Activated T-helper 1 cell treated with anti-CD3 and anti-CD28 coated beads, Interleukin-2, amount 50 U/mL, for 16 hours (primary cell): ENCODE measurements at regions not wholly inside any gene's neighbourhood (a gene's known extent, or its start where the extent isn't known, plus 50 kb on each side); places are given as distances from the start of the nearest gene placed in this dataset.
"Not testable (repeated sequence)": the region's sequence is repeated elsewhere in the genome, so short reads cannot be mapped to it uniquely, and the experiment has no call there.

Experiments
- DNase-seq, 2 donors: peaks; one replicate each; pipeline ENCODE4 v3.0.0-alpha.2; 2020; ENCODE audit warnings: low read depth in 1 of 2, low spot score in 1 of 2

DNA sequence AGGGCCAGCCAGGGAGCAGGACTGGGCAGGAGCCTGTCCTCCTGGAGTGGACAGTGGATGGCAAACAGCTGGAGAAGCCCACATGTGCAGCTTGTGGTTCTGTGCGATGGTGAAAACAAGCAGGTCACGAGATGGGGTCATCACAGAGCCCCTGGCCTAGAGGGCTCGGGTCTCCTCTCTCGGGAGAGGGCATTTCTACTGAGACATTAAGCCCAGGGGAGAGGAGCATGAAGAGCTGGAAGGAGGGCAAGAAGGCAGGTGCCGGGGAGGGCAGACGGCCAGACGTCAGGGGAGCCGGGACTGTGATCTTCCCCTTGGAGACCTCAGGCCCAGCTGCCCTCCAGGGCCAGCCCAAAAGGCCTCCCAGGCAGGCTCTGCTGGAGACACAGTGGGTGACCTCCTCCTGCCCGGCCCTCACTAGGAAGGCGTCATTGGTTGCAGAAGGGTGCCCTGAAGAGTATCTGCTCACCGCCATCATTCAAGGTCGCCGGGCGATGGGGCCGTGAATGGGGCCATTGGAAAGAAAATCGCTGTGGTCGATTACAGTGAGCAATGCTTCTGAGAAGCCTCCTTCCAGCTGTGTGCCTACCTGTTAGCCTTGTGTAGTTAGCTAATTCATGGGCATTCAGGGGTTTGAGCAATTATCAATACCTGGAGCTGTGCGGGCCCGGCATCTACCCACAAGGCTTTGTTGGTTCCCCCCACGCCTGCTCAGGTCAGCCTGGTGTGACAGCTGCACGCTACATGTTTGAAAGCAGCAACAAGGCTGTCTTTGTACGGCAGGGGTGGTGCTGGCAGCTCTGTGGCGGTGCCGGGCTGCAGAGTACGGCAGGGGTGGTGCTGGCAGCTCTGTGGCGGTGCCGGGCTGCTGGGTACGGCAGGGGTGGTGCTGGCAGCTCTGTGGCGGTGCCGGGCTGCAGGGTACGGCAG is 72.3 kb upstream of the ACTRT2 start:
- no peak for DNase-seq

DNA sequence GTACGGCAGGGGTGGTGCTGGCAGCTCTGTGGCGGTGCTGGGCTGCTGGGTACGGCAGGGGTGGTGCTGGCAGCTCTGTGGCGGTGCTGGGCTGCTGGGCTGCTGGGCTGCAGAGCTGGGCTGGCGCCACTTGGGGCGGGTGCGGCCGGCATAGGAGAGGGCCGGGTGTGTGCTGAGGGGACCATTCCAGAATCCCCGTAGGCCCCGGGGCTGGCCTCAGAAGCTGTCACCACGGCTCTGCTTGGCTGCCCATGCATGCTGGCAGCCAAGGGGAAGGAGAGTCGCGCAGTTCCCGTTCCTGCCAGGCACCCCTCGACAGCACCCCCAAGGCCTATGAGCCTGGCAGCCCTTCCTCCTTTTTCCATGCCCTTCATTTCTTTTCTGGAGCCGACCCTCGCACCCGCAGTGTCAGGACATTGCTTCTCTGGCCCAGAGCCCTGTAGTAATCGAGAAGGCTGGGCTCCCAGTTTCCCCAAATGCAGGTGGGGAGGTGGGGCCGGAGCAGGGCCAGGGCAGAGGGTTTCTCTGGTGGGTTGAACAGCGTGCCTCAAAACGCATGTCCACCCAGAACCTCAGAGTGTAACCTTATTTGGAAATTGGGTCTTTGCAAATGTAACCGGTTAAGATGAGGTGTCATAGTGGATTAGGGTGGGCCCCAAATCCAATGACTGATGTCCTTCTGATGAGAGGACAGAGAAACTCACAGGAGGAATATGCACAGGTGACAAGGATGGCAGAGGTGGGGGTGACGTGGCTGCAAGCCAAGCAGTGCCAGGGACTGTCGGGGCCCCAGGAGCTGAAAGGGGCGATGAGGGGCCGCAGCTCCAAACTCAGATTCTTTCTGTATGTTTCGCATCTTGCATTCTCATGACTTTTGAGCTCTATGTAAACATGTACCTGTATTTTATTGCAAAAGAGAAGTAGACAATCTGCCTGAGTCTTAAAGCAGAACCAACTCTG is 71.0 kb upstream of the ACTRT2 start:
- DNase-seq = no peak

DNA sequence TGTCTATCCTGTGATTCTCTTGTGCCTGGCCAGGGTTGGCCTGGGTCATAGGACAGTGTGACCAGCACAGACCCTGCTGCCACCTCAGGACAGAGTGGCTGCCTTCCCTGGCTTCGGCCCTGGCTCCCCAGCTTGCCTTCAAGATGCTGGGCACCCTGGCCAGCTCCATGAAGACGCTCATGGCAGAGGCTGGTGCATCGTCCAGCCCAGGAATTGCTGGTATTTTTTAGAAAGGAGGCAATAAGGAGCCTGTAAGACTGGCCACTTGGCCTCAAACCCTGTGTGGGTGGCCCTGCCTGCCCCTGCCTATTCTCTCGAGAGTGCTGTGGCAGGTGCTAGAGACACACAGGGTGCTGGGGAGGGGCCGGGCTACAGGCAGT is 70.4 kb upstream of the ACTRT2 start:
- no peak for DNase-seq

DNA sequence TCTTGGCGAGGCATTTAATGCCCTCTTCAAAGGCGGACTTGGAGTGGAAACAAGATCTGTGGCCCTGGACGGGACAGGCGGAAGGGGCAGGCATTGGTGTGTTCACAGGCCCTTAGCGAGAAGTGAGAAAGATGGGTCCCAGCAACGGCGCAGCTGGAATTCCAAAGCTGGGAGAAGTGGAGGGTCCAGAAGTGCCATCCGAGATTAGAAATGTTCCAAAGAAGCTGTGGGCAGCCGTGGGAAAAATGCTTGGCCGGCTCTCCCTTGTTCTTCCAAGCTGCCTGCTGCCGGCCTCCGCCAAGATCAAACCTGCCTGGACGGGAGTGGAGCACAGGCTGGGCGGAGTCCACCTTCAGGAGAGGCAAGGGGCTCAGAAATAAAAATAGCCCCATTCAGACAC is 69.4 kb upstream of the ACTRT2 start:
- no peak for DNase-seq

DNA sequence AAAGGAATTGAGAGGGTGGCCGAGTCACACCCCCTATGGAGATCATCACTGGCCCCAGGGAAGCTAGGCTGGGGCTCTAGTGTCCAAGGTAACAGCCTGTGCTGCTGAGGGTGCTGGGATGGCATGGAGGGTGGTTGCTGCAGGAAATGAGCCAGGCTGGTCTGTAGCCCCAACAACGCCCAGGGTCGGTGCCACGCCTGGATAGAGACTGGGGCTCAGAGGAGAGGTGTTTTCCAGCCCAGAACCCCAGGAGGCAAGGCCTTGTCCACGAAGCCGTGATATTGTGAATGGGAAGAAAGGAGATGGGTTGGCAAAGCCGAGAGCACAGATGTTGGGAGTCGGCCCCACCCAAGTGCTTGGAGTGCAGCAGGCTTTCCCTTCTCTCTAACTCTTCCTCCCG is 68.9 kb upstream of the ACTRT2 start:
- no peak for DNase-seq

DNA sequence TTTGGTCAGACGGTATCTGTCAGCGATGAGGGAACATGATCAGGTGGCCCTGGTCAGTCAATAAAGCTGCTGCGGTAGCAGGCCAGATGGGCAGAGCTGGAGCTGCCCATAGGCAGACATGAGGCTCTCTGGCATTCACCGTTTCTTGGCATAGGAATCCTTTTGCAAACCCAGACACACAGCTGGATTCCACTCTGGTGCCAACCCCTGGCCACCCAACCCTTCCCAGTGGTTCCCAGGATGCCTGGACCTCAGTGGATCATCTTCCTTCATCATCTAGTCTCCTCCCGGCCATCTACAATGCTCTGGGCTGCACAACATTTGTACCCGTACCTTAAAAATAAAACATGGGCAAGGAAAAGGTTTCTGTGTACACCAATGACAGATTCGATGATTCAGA is 68.3 kb upstream of the ACTRT2 start:
- DNase-seq = no peak

DNA sequence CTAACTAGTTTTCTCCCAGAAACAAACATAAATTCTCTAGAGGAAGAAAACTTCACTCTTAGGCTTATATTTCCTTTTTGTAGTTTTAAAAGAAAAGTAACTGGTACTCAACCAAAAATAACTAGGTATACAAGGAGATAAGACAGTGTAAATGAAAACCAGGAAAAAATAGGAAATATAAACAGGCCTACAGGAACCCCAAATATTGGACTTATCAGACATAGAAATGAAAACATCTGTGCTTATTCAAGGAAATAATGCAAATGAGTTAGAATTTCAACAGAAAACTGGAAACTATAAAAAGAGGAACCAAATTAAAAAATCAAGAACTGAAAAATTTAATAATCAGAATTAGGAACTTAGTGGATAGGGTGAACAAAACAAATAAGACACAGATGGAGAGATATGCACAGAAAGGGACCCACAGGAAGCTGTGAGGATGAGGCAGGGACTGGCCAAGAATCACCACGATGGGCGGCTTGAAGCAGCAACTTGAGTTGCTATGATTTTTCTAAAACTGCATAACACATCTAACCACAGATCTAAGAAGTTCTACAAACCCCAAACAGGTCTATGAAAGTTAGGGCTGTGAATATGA is 67.5 kb upstream of the ACTRT2 start:
- DNase-seq = no peak

DNA sequence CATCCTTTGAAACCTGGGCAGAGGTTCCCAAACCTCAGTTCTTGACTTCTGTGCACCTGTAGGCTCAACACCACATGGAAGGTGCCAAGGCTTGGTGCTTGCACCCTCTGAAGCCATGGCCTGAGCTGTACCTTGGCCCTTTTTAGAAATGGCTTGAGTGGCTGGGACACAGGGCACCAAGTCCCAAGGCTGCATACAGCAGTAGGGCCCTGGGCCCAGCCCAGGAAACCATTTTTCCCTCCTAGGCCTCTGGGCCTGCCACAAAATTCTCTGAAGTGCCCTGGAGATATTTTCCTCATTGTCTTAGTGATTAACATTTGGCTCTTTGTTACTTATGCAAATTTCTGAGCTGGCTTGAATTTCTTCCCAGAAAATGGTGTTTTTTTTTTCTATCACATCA is 65.6 kb upstream of the ACTRT2 start:
- no peak for DNase-seq

DNA sequence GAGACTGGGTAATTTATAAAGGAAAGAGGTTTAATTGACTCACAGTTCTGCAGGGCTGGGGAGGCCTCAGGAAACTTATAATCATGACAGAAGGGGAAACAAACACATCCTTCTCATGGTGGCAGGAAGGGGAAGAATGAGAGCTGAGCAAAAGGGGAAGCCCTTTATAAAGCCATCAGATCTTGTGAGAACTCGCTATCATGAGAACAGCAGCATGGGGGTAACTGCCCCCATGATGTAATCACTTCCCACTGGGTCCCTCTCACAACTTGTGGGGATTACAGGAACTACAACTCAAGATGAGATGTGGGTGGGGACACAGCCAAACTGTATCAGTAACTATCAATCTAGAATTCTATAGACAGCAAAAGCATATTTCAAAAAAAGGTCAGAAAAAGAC is 64.7 kb upstream of the ACTRT2 start:
- DNase-seq = no peak

DNA sequence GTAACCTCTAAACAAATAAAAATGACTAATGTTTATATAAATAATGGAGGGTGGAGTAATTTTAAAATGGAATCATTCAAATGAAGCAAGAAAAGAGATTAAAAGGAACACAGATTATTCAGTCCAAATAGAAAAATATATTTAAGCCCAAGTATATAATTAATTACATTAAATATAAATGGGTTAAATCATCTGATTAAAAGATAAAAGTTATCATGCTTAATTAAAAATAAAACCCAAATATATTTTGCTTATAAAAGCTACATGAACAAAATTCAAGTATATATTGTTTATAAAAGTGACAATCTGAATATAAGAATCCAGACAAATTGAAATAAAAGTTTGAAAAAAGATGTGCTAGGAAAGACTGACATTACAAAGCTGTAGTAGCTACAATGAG is 63.9 kb upstream of the ACTRT2 start:
- DNase-seq = no peak

DNA sequence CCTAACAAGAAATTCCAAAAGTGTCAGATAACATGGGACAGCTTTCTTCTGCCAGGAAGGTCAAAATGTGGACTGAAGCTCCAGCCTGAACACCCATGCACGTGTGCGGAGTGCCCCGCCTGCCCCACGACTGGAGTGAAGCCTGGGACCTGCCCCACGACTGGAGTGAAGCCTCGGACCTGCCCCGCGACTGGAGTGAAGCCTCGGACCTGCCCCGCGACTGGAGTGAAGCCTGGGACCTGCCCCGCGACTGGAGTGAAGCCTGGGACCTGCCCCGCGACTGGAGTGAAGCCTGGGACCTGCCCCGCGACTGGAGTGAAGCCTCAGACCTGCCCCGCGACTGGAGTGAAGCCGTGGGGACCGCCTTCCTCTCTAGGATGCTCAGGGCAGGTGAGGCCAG is 61.4 kb upstream of the ACTRT2 start:
- not testable (repeated sequence) for DNase-seq

DNA sequence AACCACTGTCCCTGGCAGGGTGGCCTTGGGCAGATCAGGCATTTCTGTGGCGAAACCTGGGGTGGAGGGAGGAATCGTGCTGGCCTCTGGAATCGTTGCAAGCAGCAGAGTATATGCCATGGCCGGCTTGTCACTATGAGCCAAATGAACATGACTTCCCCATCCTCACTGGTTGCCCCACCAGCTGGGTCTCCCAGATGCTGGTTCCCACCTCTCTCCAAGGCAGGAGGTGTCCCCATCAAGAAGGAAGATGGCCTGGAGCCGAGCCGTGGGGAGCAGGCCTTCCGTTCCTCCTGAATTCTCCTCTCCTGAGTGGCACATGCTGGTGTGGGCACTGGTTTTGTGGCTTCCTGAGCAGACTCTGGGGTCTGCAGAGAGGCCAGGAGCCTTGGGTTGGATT is 60.2 kb upstream of the ACTRT2 start:
- no peak for DNase-seq

DNA sequence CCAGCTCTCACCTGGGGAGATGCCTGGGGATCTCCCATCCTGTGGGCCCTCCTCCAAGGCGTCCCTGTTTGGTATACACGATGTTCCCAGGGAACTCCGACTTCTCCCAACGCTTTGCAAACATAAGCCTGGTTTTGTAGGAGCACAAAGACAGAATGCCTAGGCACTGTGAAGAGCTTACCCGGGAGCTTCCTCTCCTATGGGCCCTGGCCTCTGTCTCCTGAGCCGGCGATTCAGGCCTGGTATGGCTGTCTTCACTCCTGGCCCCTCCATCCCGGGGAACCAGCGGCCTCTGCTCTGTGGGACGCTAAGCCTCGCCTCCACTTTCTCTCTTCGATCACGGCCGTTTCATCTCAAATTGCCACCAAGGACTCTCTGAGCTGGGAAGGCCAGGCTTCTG is 59.6 kb upstream of the ACTRT2 start:
- no peak for DNase-seq

DNA sequence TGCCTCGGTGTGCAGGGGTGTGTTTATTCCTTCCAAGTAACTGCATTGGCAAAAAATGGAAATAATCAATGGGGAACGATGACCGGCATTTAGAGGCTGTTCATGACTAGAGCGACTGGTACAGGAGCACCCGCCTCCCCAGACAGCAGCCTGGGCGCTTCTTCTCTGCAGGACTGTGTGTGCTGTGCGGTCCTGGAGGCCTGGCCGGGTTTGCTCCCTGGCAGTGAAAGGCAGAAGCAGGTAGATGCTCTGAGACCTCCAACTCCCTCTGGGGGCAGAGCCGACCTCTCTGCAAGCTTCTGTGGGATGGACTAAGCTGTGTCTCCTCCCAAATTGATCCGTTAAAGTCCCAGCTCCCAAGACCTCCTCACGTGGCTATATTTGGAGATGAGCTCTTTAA is 59.2 kb upstream of the ACTRT2 start:
- DNase-seq = no peak

DNA sequence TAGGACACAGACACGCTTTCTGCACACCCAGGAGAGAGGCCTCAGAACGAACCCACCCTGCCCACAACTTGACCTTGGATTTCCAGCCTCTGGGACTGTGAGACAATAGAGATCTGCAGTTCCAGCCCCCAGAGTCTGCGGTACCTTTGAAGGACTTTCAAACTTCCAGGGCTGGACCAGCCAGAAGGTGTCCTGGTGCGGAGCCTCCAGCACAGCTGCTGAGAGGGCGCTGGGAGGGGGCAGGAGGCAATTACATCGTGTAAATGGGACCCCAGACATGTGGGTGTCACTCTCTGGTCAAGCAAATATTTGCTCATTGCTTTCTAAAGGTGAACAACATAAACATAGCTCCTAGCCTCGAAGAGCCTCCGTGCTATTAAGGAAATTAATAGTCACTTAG is 58.7 kb upstream of the ACTRT2 start:
- DNase-seq = no peak

DNA sequence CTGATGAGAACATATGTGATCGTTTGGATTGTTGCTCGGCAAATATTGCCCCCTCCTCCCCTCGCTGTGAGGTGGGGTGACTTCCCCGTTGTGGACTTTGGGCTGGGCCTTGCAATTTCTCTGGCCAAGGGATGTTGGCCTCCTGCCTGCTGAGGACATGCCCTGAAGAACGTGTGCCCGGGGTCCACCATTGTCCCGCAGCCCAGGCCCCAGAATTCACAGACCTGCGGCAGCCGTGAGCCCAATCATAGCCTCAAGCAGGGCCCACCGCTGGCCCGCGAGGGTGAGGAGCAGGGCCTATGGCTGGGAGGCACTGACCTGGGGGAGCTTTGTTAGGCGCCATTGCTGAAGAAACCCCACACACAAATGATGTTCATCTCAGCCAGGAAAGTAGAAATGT is 58.3 kb upstream of the ACTRT2 start:
- DNase-seq = no peak

DNA sequence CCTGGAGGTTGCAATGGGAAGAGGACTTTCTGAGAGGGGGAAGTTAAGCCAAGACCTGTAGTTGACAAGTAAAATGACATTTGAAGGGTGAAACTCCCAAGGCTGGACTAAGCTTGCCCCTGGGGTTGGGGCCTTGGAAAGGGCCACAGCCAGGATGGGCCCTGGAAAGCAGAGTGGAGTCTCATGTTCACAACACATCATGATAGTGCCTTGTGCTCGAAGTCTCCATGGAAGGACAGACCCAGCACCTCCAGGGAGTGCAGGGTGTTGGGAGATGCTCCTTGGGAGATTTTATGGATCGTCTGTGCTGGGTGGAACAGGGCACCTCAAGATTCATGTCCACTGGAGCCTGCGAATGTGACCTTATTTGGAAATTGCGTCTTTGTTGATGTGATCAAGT is 55.6 kb upstream of the ACTRT2 start:
- DNase-seq = no peak

DNA sequence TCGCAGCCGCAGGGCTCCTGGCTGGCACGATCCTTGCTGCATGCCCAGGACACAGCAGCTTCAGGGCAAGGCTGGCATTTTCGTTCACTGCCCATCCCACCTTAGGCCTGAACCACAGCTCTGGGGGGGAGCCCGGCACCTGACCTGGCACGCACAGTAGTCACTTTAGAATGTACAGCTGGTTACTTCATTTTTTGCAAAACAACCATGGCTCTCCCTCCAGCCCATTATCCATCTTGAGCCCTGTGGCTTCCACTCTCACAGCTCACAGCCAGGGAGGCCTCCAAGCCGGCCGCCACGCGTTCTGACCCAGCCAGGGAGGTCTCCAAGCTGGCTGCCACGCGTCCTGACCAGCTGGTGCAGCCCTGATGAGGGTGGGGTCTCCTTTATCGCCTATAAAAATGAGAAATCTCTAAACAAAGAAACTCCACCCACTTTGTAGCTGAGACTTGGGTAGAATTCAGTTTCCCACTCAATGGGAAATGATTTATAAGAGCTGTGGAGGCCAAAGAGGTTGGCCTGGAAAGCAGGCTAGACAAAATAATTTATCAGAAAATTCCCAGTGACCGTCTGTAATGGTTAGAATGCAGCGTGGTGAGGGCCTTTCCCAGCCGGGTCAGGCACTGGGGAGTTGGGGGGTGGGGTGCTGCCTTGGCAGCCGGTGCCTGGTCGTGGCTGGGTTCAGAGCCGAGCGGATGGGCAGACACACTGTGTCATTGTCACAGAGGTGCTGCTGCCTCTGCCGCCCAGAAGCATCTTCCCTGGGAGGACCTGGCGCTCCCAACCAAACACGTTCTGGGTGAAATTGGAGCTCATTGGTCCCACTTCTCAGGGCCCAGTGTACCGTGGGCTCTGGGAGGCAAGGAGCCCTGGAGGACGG is 54.6 kb upstream of the ACTRT2 start:
- no peak for DNase-seq

DNA sequence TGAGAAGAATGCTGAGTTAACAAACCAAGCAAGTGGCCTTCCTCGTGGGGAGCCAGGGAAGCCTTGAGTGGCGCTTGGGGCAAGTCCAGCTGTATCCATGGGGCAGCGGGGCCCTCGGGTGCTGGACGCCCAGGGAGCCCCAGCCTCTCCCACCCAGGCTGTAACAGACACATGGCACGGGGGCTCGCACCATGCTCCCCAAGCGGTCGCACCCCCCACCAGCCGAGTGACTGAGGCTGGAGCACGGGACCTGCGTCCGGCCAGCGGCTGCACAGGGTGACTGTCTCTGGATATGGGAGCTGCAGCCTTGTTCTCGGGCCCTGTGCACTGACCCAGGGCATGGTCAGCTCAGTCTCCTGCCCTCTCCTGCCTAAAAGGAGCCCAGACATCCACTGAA is 53.9 kb upstream of the ACTRT2 start:
- no peak for DNase-seq

DNA sequence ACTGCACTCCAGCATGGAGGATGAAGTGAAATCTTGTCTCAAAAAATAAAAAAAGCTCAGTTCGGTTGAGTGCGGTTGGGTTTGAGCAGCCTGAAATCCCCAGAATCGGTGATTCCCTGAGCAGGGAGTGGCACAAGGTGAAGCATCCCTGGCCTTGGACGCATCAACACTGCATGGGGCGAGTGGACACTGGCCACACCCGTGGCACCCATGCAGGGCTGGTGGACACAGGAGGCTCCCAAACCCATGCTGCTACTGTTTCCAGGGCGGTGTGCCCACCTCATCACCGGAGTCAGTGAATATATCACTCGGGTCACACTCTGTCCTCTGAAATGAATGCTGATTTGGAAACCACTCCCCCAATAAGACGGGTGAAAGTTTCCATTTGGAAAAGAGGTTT is 53.4 kb upstream of the ACTRT2 start:
- no peak for DNase-seq

DNA sequence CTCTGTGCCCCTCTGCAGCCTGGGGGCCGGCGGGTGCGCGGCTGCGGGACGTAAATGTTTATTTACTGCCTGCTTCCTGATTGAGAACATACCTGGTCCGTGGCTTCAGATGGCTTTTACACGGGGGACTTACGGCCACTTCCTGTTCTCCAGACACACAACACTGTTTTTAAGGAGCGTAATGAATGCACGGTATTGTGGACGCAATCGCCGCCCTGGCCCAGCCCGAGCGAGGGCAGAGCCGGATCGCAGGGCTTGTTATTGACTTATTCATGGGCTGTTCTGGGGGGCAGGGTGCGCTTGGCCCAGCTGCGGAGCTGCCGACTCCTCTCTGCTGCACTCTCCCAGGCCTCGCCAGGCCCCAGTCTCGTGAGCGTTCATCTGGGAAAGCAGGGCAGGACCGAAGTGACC is 52.8 kb upstream of the ACTRT2 start:
- DNase-seq = no peak
